Ascending aorta (tissue), 2 donors: ENCODE measurements at regions not wholly inside any gene's neighbourhood (a gene's known extent, or its start where the extent isn't known, plus 50 kb on each side); places are given as distances from the start of the nearest gene placed in this dataset.

ENCODE experiments used
- DNase-seq, 2 donors: peaks; one replicate each; pipeline ENCODE4 v3.0.0-alpha.2; 2019; ENCODE audit warnings: low spot score in 2 of 2
- H3K27ac ChIP-seq, 2 donors: fragments of 200-600 bp; sonication (generic); one replicate each; pipeline ENCODE4 v1.5.1; 2016 to 2017; ENCODE audit warnings: mild to moderate bottlenecking in 1 of 2
- H3K27me3 ChIP-seq: fragments of 200-600 bp; sonication (generic); one replicate; pipeline ENCODE4 v1.5.1; 2017
- H3K36me3 ChIP-seq, 2 donors: fragments of 200-600 bp; sonication (generic); one replicate each; pipeline ENCODE4 v1.5.1; 2016
- H3K4me1 ChIP-seq, 2 donors: fragments of 200-600 bp; sonication (generic); one replicate each; pipeline ENCODE4 v1.5.1; 2016 to 2017; ENCODE audit warnings: mild to moderate bottlenecking in 1 of 2
- H3K4me3 ChIP-seq, 2 donors: fragments of 200-600 bp; sonication (generic); one replicate each; pipeline ENCODE4 v1.5.1; 2016 to 2017; ENCODE audit warnings: mild to moderate bottlenecking in 1 of 2
- H3K9me3 ChIP-seq, 2 donors: fragments of 200-600 bp; sonication (generic); one replicate each; pipeline ENCODE4 v1.5.1; 2016
- intact Hi-C: fragments of 100-400 bp; cut with DNase I; formaldehyde crosslinking; loops from one replicate; pipeline ENCODE4 v1.15.1; 2023
- TF ChIP-seq, protein P1 (sequence below), 3 experiments: fragments of 200-600 bp in 2 of 3; fragments of 450-650 bp in 1 of 3; sonication (generic) in 2 of 3; IDR thresholded peaks; one replicate each; pipeline ENCODE4 v1.5.1; 2016 to 2019; ENCODE audit warnings: antibody characterized with exemption in 3 of 3, mild to moderate bottlenecking in 1 of 3, moderate library complexity in 1 of 3

DNA sequence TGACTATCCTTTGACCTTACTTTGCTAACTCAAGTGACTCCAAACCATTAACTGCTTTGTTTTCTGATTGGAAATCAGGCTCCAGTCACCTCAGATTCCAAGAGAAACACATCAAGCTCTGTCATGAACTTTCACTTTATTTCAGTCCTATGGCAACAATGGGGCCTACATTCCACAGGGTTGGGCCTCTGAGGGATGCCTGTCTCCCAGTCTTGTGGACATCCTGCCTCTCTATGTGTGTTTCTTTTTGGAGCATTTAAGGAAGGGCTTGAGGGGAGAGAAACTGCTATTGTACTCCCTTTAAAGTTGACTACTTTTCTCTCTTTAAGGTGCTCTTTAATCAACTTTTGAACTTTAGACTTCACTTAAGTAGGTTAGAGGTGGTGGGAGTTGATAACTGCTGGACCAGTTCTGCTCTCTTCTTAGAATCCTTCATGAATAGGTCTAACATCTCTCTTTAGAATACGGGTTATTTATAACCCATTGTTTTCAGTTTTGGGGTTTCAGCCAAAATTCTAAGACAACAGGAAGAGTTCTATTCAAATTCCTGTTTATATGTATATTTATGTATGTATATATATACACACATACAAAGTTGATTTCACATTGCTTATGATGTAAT, 274.3 kb upstream of the NR3C2 start:
- TF ChIP-seq, protein P1, sequence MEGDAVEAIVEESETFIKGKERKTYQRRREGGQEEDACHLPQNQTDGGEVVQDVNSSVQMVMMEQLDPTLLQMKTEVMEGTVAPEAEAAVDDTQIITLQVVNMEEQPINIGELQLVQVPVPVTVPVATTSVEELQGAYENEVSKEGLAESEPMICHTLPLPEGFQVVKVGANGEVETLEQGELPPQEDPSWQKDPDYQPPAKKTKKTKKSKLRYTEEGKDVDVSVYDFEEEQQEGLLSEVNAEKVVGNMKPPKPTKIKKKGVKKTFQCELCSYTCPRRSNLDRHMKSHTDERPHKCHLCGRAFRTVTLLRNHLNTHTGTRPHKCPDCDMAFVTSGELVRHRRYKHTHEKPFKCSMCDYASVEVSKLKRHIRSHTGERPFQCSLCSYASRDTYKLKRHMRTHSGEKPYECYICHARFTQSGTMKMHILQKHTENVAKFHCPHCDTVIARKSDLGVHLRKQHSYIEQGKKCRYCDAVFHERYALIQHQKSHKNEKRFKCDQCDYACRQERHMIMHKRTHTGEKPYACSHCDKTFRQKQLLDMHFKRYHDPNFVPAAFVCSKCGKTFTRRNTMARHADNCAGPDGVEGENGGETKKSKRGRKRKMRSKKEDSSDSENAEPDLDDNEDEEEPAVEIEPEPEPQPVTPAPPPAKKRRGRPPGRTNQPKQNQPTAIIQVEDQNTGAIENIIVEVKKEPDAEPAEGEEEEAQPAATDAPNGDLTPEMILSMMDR (IDR thresholded peaks at IDR 0.05) = no peak
- Histone ChIP-seq H3K27me3 (no peaks in the 10 kb centered on the region), H3K4me1 (no peaks in the 10 kb centered on the region), H3K27ac (no peak overlapping the region), H3K36me3 (no peaks in the 10 kb centered on the region), H3K9me3 (no peaks in the 10 kb centered on the region), H3K4me3 (no peak overlapping the region)
- DNase-seq = no peak
- intact Hi-C loops = no loop called here

DNA sequence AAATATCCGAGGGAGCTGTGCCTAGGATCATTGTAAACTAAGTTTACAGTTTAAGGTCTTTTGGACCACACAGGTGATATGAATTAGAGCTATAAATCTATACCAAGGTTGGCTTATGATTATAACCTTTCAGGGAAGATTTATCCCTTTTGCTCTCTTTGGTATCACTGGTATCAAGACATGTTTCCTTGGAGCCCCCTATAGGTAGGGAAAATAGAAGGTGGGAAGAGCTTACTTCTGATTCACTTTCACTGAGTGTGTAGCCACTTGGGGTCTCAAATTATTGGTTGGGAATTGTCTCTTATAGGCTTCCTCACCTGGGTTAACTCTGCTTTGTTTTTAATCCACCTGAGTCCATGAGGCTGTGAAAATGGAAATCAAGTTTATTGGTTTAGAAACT, 262.1 kb upstream of the NR3C2 start:
- H3K27ac ChIP-seq = no peak overlapping the region
- intact Hi-C loops = no loop called here
- no peak overlapping the region for H3K4me3 ChIP-seq
- H3K27me3 ChIP-seq = no peaks in the 10 kb centered on the region
- H3K4me1 ChIP-seq = no peaks in the 10 kb centered on the region
- H3K36me3 ChIP-seq = no peaks in the 10 kb centered on the region
- no peaks in the 10 kb centered on the region for H3K9me3 ChIP-seq
- TF ChIP-seq, protein P1 (IDR thresholded peaks at IDR 0.05) = no peak
- no peak for DNase-seq

DNA sequence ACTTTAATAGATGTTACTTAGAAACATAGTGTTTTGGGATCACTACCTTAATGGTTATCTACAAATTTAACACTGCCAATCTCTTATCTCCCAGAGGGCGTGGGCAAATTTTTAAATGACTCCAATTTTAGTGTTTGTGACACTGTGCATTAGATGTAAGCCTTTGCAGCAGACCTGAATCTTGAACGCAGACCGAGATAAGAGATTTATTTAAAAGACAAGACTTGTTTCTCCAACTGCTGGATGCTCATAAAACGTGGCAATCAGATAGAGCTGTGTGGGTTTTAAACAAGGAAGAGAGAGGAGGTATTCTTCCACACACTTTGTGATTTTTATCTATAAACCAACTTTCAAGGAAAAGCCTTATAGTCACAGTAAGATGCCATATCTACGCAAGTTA, 252.5 kb upstream of the NR3C2 start:
- Histone ChIP-seq H3K36me3 (no peaks in the 10 kb centered on the region), H3K4me3 (no peak overlapping the region), H3K27me3 (no peaks in the 10 kb centered on the region), H3K4me1 (no peaks in the 10 kb centered on the region), H3K9me3 (no peaks in the 10 kb centered on the region), H3K27ac (no peak overlapping the region)
- intact Hi-C loops = no loop called here
- TF ChIP-seq, protein P1 (IDR thresholded peaks at IDR 0.05) = no peak
- no peak for DNase-seq

DNA sequence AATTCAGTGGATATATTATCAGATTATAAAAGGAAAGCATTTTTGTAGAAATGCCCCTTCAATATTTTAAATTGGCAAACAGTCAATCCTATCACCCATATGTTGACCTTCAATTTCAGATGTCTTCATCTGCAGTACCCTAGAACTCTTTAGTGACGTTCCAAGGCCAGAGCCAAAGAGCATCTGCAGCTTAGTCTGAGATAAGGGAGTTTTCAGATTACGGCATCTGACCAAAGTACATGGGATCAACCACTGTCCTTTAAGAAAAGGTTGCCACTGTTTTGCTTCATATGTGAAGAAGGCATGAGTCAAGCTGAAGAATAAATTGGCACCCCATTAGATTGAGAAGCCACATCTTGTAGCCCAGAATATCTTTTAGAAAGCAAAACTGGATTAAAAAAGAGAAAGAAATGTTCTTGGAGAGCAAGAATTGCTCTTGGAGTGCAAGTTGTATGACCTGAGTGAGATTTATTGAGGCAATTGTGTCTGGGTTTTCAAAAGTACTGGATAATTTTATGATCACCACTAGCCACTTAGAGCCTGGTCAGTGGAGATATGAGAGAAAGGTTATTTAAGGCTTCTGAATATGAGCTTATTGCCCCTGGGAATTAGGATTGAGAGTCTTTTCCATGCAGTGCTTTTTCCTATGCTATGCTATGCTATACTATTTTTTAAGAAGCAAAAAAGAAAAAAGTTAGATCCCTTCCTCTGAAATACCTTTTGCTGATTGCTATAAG, 251.9 kb upstream of the NR3C2 start:
- intact Hi-C loops = no loop called here
- H3K36me3 ChIP-seq = no peaks in the 10 kb centered on the region
- no peaks in the 10 kb centered on the region for H3K9me3 ChIP-seq
- no peaks in the 10 kb centered on the region for H3K4me1 ChIP-seq
- DNase-seq = no peak
- no peak overlapping the region for H3K27ac ChIP-seq
- no peak overlapping the region for H3K4me3 ChIP-seq
- TF ChIP-seq, protein P1 (IDR thresholded peaks at IDR 0.05) = no peak
- no peaks in the 10 kb centered on the region for H3K27me3 ChIP-seq

DNA sequence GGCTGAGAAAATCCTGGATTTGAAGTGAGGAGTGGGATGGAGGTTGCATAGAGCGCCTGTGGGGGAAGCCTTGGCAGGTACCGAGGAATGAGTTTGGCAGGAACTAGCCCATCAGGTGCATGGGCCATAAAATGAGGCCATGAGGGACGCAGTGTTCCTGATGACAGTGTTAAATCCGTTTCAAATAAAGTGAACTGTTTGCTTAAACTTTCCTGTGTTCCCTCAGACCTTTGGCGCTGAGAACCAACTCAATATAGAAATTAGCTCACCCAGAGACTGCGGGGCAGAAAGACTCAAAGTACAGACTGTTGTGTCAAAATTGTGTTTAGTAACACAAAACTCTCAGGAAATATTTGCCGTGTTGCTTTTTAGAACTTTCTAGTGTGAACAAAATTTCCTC, 250.0 kb upstream of the NR3C2 start:
- TF ChIP-seq, protein P1 (IDR thresholded peaks at IDR 0.05) = no peak
- Histone ChIP-seq H3K27ac (no peak overlapping the region), H3K4me1 (no peaks in the 10 kb centered on the region), H3K36me3 (no peaks in the 10 kb centered on the region), H3K9me3 (no peaks in the 10 kb centered on the region), H3K4me3 (no peak overlapping the region), H3K27me3 (no peaks in the 10 kb centered on the region)
- no peak for DNase-seq
- intact Hi-C loops = no loop called here
